ENCODE measurements at regions not wholly inside any gene's neighbourhood (a gene's known extent, or its start where the extent isn't known, plus 50 kb on each side); places are given as distances from the start of the nearest gene placed in this dataset.

GRCh38 chr1:215423288-215423687, 143.8 kb upstream of the KCTD3 start (continued):
- TF ChIP-seq ZNF592 (IDR thresholded peaks at IDR 0.05) (no peak), RBBP5 (conservative IDR thresholded peaks at IDR 0.05) (no peak), PAX5 (IDR thresholded peaks at IDR 0.05; ENCODE audit: borderline replicate concordance, low read depth, low read length) (no peak)

- in situ Hi-C loops (cut with MboI): no loop called here
- Histone ChIP-seq H3K27me3 (replicated peaks in 1 of 2; ENCODE audit: control insufficient read depth in 2 of 2, insufficient read depth in 2 of 2, low read length in 1 of 2) (no peaks in the 10 kb centered on the region), H3K27ac (ENCODE audit: control insufficient read depth, insufficient read depth) (no peak overlapping the region), H3K36me3 (ENCODE audit: control insufficient read depth in 2 of 2, insufficient read depth in 2 of 2, low read length in 1 of 2) (no peaks in the 10 kb centered on the region), H4K20me1 (ENCODE audit: control insufficient read depth, insufficient read depth) (no peaks in the 10 kb centered on the region; the same call in 1 of the 2 replicates), H2AFZ (ENCODE audit: control insufficient read depth, low read depth, low read length) (no peak overlapping the region), H3K79me2 (ENCODE audit: control insufficient read depth, insufficient read depth, low read length) (no peaks in the 10 kb centered on the region), H3K9ac (ENCODE audit: control insufficient read depth, insufficient read depth, low read length) (no peak overlapping the region), H3K4me3 (no peak overlapping the region), H3K4me1 (ENCODE audit: control insufficient read depth, insufficient read depth, low read length) (no peaks in the 10 kb centered on the region), H3K9me3 (replicated peaks; ENCODE audit: control insufficient read depth, insufficient read depth, low read length) (no peaks in the 10 kb centered on the region), H3K4me2 (ENCODE audit: control insufficient read depth, insufficient read depth) (no peak overlapping the region)
- ATAC-seq (no peak), DNase-seq (ENCODE audit: low read depth, low spot score) (no peak), FAIRE-seq (no peak)
- RAD21 ChIA-PET (ENCODE audit: unreplicated experiment): no interaction called here
- no TSS peak for BruUV-seq (replicated peaks)
- POLR2A ChIA-PET: no interaction called here
- intact Hi-C loops (cut with micrococcal nuclease; ENCODE audit: unreplicated experiment): no loop called here
- SMC1A ChIA-PET (ENCODE audit: uncharacterized antibody, unreplicated experiment): no interaction called here
- CTCF ChIA-PET: interaction anchor here (0.6 kb wide), 1 partner anchor 232 kb away, joined by 3 read pairs; no protein-coding TSS in a partner anchor
- WGBS (ENCODE audit: insufficient coverage, insufficient replicate concordance, low lambda C conversion rate, missing lambda C conversion rate): 24% methylated on average over 4 of the region's 4 CpGs
- TF ChIP-seq TCF12 (IDR thresholded peaks at IDR 0.05; ENCODE audit: low read depth, low read length) (no peak), RELB (IDR thresholded peaks at IDR 0.05; ENCODE audit: low read depth) (no peak), RB1 (IDR thresholded peaks at IDR 0.05; ENCODE audit: borderline replicate concordance) (no peak), KLF5 (IDR thresholded peaks at IDR 0.05; ENCODE audit: partially characterized antibody) (no peak), EED (IDR thresholded peaks at IDR 0.05; ENCODE audit: low read depth) (no peak), NKRF (conservative IDR thresholded peaks at IDR 0.05) (no peak), CTCF (IDR thresholded peaks at IDR 0.05 in 2 of 3, conservative IDR thresholded peaks at IDR 0.05 in 1 of 3; ENCODE audit: control insufficient read depth in 2 of 3, extremely low read depth in 1 of 3, insufficient read depth in 1 of 3, low read depth in 3 of 3, low read length in 3 of 3) (no peak), KAT2A (conservative IDR thresholded peaks at IDR 0.05; ENCODE audit: control insufficient read depth, low read depth, low read length) (no peak), E2F4 (IDR thresholded peaks at IDR 0.05; ENCODE audit: low read depth, low read length) (no peak), MYB (IDR thresholded peaks at IDR 0.05; ENCODE audit: borderline replicate concordance, low read depth, low read length) (no peak)
Measured at GRCh38 chr1:215425138-215425537, 142.0 kb upstream of the KCTD3 start.
